DMS 273 treated with DMSO at 0.1 percent for 48 hours (cell line): ENCODE measurements at regions not wholly inside any gene's neighbourhood (a gene's known extent, or its start where the extent isn't known, plus 50 kb on each side); places are given as distances from the start of the nearest gene placed in this dataset.

ENCODE experiments used
- DNase-seq: peaks from one replicate; lab custom pipeline; 2025; lab: John Stamatoyannopoulos, UW

DNA sequence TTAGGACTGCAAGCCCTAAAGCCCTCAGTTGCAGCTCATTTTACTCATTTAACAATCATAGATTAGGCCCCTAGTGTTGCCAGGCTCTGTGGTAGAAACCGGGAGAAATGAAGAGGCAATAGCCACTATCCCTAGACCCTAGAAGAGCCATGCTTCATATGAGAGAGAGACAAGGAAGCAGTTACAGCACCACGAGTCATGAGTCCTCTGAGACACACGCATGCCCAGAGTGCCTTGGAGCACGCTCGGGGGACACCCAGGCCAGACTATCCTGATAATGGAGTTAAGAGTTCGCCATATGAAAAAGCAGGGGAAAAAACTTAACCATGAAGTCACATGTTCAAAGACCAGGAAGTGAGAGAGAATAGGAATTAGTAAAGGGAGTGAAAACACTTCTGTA lies 321.5 kb upstream of the PKDCC start:
- DNase-seq = no peak

DNA sequence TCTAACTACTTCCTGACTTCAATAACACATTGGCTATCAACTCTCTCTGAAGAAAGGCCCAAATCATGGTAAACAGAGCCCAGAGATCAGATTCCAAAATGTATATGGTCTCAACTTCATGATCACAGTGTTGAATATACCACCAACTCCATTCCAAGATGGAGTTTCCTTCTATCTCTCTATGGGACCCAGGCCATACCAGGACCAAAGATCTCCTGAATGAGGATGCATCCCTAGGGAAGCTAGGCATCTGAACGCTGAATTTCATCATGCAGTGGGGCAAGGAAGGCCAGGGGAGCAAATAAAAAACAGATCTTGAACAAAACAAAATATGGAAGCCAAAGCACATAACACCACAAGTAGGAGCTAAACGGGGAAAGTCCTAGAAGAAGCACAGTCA lies 320.7 kb upstream of the PKDCC start:
- no peak for DNase-seq

DNA sequence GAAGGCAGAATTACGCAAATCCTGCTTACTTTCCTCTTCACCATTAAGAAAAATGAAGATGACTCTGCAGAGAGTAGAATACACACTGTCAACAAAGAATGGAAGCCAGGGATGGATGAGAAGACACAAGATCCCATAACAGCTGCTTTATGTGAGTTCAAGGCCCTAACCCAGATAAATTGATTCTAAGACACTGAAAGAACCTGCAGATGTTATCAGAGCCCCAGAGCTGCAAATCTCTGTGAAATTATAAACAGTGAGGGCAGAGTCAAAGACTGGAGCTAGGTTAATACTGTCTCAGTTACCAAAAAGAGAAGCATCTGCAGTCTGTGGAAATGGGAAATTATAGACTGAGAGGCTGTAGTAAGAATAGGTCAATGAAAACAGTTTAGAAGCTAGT lies 320.1 kb upstream of the PKDCC start:
- no peak for DNase-seq

DNA sequence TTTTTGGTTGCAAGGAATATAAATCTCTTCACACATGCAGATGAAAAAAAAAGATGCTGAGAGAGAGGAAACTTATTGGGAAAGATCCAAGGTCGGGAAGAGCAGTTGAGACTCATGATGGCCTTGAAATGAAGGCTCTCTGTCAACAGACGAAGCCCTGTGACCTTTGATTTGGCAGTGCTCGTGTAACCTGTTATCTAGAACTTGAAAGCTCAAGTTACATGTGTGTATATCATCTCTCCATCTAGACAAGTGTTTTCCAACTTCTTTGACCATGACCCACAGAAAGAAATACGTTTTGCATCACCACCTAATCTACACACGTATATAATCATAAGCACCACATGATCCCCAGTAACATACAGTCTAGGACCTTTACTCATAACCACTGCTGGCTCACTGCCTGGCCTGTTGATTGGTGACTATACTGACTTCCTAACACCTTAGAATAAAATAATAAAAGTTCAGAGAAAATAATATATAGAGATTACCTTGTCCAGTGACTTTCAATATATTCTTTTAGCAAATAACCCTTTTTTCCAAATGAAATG lies 319.0 kb upstream of the PKDCC start:
- DNase-seq = no peak

DNA sequence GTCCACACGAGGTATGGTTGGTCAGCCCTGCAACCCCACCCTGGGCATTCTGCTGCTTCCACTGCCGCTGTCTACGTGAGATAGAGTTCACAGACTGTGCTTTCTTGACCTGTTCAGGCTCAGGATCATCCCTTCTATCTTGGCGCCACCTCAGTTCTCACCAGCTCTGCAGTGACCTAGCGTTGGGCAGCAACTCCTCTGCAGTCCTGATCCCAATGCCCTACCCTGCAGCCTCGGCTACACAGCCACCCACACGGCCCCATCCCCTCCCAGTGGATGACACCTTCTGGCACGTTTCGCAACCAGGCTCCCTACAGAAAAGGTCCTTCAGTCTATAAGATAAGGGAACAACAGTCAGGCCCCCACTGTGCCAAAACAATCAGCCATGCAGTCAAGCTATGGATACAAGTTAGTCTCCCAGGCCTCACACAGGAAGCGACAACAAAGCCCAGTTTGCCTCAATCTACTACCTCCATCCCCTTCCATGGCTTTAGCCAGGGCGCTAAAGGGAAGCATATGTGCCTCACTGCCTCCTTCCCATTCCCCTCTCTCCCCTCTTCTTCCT lies 317.9 kb upstream of the PKDCC start:
- no peak for DNase-seq

DNA sequence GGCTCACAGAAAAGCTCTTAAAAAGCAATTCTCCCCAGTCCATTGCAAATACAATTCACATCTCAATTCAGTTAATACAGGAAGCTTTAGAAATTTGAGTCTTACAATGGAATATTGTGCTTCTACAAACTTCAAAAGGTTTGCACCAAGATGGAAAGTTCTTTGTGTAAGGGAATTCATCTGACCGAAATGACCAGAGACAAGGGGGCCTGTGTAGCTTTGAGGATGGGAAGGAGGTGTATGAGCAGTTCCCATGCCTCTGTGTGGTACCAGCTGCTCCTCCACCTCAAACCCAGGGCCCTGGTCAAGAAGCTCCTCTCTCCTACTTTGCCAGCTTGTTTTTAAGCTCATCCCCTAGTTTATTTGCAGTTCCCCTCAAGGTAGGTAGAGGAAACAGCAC lies 312.8 kb upstream of the PKDCC start:
- no peak for DNase-seq

DNA sequence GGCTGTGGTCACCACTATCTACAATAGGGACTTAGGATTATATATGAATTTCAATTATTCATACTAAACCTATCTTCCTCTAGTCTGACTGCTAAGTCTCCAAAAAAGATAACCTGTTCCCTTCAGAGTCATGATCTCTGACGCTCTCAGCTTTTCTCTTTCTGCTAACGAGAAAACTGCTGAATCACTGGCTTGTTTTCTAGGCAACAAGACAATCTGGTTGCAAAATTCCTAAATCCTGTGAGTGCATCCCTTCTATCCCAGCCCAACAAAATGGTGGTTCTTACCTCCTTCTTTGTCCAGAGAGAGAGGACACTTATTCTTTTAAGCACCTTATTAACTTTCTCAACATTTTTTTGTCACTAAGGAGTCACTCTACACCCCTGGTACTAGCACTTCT lies 312.3 kb upstream of the PKDCC start:
- no peak for DNase-seq

DNA sequence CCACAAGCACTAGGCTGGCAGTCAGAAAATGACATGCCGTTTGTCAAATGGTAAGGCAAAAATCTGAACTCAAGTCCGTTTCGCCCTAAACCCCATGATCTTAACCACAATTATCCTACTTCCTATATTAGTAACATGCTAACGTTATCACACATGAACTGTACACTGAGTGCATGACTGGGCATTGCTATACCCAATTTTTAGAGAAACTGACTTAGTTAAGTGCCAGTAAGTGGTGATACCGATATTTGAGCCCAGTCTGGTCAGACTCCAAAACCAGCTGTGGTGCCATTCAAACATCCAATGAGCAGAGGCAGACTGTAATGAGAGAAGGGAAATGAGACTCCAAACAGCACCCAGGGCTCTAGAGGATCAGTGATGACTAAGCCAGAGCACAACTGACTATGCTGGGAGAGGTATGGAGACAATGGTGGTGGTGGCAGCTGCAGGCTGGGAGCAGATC lies 311.7 kb upstream of the PKDCC start:
- peak; percentile 11 for DNase-seq

DNA sequence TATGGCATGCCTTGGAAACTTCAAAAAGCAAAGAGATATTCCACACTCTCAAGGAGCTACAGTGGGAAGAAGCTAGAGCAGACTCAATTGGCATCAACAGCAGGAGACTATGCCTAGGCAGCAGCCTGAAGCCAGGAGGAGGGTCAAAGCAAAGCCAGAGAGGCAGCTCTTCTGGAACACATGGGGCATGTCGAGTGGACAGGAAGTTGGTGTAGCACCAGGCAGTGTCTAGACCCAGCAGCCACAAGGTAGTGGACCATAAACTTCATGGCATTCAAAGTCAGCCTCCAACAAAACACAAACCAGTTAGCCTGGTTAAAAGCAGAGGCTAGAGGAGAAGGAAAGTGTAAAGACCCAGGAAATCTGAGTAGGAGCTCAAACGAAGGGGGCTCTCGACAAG lies 311.2 kb upstream of the PKDCC start:
- DNase-seq = no peak

DNA sequence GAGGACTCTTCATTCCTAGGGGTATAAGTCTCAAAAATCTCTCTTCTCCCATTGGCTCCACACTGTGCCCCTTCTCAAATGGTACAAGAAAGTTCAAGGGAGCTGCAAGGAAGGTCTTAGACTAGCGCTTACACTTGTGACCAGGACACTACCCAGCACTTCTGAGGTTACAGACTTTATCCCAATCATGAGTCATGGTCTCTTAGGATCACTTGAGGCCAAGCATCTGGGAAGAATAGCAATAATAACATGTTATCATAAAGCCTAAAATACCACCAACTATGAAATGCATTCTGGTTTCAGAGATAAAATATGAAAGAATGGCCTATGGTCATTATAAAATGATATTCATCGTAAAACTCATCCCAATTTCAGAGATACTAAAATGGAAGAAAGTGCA lies 309.9 kb upstream of the PKDCC start:
- no peak for DNase-seq

DNA sequence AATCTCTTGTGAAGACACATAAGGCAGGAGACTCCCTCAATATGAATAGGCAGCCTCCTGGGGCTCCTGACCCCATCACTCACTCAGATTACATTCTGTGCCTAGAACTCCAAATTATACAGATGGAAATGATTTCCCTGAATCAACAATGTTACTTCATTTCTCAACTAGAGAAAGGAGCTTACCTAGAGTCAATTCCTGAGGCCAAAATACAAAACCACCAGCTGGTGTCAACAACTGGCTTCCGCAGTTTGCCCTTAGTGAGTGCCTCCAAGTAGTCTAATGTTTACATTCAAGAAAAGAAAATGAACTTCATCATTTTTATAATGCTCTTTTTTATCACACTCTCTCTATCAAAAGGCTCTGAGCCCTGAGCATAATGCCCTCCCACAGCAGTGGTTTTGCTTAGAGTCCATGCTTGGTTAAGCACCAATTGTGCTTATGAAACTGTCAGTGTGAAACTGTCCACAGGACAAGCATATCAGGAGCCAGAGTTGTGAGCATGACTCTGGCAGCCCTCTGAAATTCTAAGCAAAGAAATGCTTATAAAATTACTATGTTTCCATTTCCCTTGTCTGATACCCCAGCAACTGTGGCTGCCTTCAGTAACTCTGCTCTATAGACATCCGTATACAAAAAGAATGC lies 305.7 kb upstream of the PKDCC start:
- DNase-seq = no peak

DNA sequence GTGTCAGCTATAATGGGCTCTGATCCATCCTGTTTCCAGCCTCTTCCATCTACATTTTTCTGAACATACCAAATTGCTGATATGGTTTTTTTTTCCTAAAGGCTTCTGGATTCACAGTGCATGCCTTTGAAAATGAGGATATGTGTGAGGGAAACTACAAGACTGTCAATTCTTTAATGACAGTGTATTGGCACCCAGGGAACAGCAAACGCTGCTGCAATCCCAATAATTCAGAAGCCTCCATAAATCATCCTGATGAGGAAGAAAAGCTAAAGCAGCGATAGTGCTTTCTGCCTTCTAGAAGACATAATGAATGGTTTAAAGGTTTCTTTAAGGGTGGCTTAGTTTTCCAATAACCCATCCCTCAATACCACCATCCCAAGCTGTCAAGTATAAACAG lies 304.5 kb upstream of the PKDCC start:
- DNase-seq = no peak

DNA sequence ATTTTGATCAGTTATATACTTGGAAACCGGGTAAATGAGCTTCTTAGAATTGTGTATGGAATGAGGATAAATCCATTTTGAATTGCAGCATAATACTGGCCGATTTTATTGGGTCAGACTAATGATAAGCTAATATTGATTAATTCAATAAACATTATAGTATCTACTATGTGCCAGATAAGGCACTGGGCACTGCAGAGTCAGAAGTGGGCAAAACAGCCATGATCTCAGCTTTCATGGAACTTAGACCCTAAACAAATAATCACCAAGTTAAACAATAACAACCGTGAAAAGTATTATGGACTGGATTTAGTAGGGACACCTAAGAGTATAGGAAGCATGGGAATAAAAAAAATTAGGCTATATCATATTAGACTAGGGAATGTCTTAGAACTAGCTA lies 297.0 kb upstream of the PKDCC start:
- no peak for DNase-seq

DNA sequence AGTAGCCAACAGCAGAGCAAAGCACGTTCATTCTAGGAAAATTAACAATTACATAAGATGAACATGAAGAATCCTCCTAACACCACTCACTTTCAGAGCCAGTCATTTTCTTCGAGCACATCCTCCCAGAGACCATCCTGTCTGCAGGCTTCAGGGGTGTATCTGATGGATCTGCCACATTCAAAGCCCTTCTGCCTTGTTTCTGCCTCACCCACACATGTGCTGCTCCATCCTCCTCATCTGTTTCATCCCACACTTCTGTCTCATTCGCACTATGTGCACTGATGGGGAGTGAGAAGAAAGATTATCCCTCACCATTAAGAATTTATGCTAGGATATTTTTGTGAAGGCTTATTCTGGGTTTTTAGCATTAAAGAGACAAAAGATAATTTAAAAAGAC lies 287.9 kb upstream of the PKDCC start:
- DNase-seq = no peak

DNA sequence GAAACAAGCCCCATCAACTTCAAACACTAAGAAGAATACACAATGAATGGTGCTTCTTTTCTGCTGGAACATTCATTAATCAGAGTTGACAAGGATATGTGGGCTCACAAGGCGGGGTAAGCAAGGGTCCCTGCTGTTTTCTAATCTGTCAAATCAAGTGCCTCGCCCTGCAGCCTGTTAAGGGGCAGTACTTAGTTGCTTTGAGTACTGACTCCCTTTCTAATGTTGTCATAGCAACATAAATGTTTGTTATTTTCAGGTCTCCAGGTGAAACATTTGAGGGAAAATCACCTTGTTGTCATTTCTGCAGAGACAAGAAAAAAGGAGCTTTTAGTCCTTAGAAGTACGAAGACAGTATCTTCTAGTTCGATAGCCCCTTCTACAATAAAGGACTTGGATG lies 284.7 kb upstream of the PKDCC start:
- DNase-seq = no peak

DNA sequence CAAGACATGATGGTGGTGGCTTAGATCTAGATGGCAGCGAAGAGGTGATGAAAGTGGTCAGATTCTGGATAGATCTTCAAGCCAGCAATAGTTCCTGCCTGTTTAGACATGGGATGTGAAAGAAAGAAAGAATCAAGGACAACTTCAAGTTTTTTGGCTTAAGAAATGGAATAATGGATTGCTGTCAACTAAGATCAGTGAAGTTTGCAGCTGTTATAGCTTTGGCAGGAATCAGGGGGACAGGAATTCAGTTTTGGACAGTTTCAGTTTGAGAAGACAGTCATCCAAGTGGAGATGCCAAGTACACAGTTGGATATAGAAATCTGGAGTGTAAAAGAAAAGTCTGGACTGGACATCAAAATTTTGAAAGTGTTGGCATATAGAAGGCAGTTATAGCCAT lies 283.7 kb upstream of the PKDCC start:
- no peak for DNase-seq

DNA sequence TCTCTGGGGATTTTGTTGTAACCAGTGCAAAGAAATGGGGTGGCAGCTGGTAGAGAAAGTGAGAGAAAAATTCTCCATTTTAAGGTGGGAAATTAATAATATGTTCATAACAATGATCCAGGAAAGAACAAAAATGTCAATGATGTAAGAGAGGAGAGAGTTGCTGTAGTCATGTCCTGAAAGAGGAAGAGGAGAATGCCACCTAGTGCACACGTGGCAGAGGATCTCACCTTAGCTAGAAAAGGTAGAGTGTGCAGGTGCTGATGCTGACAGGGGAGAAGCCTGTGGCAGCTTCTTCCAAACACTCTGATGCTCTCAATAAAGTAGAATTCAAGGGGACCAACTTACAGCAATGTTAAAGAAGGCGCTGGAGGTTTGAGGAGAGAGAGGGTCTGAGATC lies 282.9 kb upstream of the PKDCC start:
- no peak for DNase-seq

DNA sequence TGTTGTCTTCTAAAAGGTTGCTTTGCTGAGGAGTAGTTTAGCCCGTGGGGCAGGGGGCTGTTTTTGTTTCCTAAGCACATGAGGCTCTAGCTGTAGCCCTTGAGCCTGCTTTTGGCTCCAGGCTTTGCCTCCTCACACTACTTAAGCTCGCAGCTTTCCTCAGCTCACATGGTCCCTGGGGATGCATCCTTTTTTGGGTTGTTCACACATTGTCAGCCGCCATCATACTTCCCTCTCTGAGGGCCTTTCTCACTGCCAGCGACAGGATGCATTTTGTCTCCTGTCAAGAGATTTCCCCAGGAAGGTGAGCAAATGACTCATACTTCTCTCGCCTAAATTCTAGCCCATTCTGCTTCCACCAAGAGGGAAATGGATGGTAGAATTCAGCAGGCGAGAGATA lies 279.5 kb upstream of the PKDCC start:
- no peak for DNase-seq

DNA sequence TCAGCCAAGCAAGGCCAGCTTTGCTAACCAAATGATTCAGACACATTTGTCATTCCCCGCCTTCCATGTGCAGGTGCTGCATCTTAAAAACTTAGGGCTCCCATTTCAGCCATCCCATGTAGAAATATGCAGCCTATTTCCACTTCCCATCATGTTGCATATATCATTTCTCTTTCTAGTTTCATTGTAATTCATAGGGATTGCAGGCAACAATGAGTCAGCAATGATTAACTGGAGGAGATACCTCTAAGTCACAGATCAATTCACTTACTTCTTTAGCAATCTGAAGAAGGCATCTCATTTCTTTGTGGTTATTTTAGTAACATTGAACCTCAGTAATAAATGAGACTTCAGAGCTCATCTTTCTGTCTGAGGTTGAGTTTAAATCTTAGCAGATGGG lies 276.1 kb upstream of the PKDCC start:
- no peak for DNase-seq

DNA sequence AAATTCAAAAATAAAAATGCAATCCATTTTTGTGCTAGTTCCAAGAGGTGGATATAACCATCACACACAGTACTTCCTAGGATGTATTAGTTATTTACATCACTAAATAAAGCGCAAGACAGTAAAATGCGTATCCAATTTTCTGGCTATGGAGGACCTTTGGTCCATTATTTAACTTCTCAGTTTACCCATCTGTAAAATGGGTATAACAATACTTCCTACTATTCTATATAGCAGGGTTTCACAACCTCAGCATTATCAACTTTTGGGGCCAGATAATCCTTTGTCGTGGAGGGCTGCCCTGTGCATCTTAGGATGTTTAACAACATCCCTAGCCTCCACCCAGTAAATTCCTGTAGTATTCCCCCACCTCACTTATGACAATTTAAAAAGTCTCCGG lies 275.1 kb upstream of the PKDCC start:
- DNase-seq = no peak

DNA sequence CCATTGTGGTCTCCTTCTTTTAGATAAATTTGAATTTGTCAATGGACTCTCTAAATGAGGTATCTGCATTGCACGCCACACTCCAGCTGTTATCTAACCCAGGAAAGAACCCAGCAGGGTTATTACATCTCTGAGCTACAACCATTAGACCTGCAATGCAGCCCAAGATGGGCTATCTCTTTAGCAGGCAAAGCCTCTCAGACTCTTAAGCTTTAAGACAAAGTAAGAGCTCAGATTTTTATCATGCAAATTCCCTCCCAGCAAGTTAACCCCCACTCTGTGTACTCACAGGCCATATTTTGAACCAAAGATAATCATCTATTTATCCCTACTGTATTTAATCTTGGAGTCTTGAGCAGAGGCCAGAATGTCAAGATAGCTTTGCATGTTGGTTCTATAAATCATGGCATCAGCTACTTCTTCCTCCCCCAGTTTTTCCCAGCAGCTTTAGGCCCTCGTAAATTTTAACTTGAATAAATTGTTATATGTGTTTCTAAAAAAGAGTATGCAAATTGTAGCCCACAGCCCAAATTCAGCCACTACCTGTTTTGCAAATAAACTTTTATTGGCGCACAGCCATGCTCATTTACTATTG lies 273.7 kb upstream of the PKDCC start:
- DNase-seq = no peak

DNA sequence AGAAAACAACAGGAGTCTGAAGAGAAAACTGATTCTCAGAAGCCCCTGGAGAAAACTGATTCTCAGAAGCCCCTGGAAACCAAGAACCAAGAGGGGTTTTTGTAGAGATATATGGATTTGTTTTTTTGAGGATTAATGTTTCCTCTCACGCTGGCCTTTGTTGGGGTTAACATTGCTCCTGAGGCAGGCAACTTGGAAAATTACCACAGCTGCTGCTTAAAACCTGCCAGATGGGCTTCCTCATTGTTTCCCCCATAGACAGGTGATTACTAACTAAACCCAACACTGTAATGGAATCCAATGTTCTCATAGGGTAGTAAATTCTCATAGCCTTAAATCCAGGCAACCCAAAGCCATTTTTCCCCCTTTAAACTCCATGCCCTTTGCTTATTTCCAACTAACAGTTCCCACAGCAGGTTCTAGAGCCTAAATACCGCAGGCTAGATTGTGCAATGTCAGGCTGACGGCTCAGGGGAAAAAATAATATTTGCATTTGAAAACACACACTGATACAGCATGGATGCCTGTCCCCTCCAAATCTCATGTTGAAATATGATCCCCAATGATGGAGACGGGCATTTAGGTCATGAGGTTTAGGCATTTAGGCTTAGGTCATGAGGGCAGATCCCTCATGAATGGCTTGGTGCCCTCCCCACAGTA lies 272.3 kb upstream of the PKDCC start:
- DNase-seq = no peak

DNA sequence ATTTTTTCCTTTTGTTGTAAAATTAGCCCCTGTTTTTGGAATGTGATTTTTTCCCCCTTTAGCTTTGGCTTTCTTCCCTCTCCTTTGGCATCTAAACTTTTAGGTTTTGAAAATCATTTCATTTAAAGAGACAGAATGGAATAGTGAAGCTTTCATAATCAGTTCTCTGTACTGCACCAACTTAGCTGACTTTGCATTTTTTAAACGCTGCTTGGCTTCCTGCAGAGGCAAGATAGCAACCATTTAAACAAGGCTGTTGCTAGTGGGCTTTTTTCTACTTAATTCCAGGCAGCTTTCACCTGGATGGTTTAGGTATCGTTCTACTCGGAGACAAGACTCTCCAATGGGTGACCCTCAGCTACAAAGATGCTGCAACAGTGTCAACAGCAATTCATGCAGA lies 267.9 kb upstream of the PKDCC start:
- DNase-seq = no peak
